IPS-NIHi11 (cell line): ENCODE measurements at regions not wholly inside any gene's neighbourhood (a gene's known extent, or its start where the extent isn't known, plus 50 kb on each side); places are given as distances from the start of the nearest gene placed in this dataset.

Source experiments
- DNase-seq: peaks from one replicate; pipeline ENCODE4 v3.0.0; 2012; ENCODE audit warnings: mixed read lengths, low spot score

- no peak for DNase-seq
Measured at GRCh38 chr10:10584161-10584560, 433.5 kb upstream of the CELF2 start.

GRCh38 chr10:10587744-10588393 lies 429.8 kb upstream of the CELF2 start:
- DNase-seq: no peak

- no peak for DNase-seq
Measured at GRCh38 chr10:10589540-10590303, 427.9 kb upstream of the CELF2 start.

GRCh38 chr10:10591715-10592341 lies 425.8 kb upstream of the CELF2 start:
- no peak for DNase-seq

- DNase-seq: no peak
Measured at GRCh38 chr10:10596256-10596655, 421.4 kb upstream of the CELF2 start.

- no peak for DNase-seq
Measured at GRCh38 chr10:10598297-10598696, 419.4 kb upstream of the CELF2 start.

GRCh38 chr10:10600004-10600403 lies 417.7 kb upstream of the CELF2 start:
- no peak for DNase-seq

- DNase-seq: no peak
Measured at GRCh38 chr10:10605551-10606081, 412.1 kb upstream of the CELF2 start.

- DNase-seq: no peak
Measured at GRCh38 chr10:10609379-10609955, 408.2 kb upstream of the CELF2 start.

- DNase-seq: no peak
Measured at GRCh38 chr10:10610171-10610570, 407.5 kb upstream of the CELF2 start.

GRCh38 chr10:10612151-10612550 lies 405.5 kb upstream of the CELF2 start:
- DNase-seq: no peak

GRCh38 chr10:10613656-10614244 lies 403.9 kb upstream of the CELF2 start:
- DNase-seq: no peak

- no peak for DNase-seq
Measured at GRCh38 chr10:10617686-10618085, 400.0 kb upstream of the CELF2 start.

- DNase-seq: no peak
Measured at GRCh38 chr10:10618139-10618538, 399.5 kb upstream of the CELF2 start.

- DNase-seq: no peak
Measured at GRCh38 chr10:10623958-10624566, 393.6 kb upstream of the CELF2 start.

- no peak for DNase-seq
Measured at GRCh38 chr10:10624567-10624962, 393.1 kb upstream of the CELF2 start.

GRCh38 chr10:10625491-10625890 lies 392.2 kb upstream of the CELF2 start:
- no peak for DNase-seq

- DNase-seq: no peak
Measured at GRCh38 chr10:10626734-10627133, 390.9 kb upstream of the CELF2 start.

GRCh38 chr10:10627414-10627813 lies 390.3 kb upstream of the CELF2 start:
- DNase-seq: no peak

GRCh38 chr10:10629512-10629911 lies 388.2 kb upstream of the CELF2 start:
- DNase-seq: no peak

GRCh38 chr10:10630281-10630680 lies 387.4 kb upstream of the CELF2 start:
- DNase-seq: no peak

GRCh38 chr10:10630782-10631181 lies 386.9 kb upstream of the CELF2 start:
- no peak for DNase-seq
